ENCODE measurements at regions not wholly inside any gene's neighbourhood (a gene's known extent, or its start where the extent isn't known, plus 50 kb on each side); places are given as distances from the start of the nearest gene placed in this dataset.

DNA sequence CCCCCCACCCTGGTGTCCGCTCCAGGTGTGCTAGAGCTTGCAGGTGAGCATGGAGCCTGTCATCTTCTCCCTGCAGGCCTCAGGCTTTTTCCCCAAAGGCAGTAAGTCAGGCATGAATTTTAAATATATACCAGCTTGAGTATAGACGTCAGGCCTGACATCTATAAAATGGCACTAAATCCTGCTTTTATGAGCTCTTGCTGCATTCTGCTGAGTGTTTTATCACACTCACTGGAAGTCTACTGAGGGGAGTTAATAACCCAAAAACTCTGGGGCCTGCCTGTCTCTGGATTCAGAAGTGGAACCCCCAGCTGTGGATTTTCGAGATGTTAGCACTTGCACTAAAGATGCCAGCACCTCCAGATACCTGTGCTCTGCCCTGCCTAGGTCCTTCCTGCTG lies 133.4 kb upstream of the TOP1 start:
- CTCF ChIA-PET: no interaction called here
- Histone ChIP-seq H3K4me1 (ENCODE audit: insufficient read depth, low read length, poor library complexity, severe bottlenecking) (no peaks in the 10 kb centered on the region), H3K4me3 (ENCODE audit: low read depth, low read length, poor library complexity, severe bottlenecking) (no peak overlapping the region), H3K9me3 (ENCODE audit: low read depth, low read length, poor library complexity, severe bottlenecking) (no peaks in the 10 kb centered on the region), H3K36me3 (ENCODE audit: insufficient read depth, low read length, poor library complexity, severe bottlenecking) (no peaks in the 10 kb centered on the region), H3K27ac (ENCODE audit: low read depth, low read length, poor library complexity, severe bottlenecking) (no peak overlapping the region), H3K27me3 (replicated peaks; ENCODE audit: insufficient read depth, low read depth, low read length, poor library complexity) (peaks cover 14% of the 10 kb centered on the region)
- TF ChIP-seq EZH2 (IDR thresholded peaks at IDR 0.05; ENCODE audit: borderline replicate concordance, low read depth, low read length, poor library complexity, severe bottlenecking): no peak
- TF ChIP-seq, protein P1, sequence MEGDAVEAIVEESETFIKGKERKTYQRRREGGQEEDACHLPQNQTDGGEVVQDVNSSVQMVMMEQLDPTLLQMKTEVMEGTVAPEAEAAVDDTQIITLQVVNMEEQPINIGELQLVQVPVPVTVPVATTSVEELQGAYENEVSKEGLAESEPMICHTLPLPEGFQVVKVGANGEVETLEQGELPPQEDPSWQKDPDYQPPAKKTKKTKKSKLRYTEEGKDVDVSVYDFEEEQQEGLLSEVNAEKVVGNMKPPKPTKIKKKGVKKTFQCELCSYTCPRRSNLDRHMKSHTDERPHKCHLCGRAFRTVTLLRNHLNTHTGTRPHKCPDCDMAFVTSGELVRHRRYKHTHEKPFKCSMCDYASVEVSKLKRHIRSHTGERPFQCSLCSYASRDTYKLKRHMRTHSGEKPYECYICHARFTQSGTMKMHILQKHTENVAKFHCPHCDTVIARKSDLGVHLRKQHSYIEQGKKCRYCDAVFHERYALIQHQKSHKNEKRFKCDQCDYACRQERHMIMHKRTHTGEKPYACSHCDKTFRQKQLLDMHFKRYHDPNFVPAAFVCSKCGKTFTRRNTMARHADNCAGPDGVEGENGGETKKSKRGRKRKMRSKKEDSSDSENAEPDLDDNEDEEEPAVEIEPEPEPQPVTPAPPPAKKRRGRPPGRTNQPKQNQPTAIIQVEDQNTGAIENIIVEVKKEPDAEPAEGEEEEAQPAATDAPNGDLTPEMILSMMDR (conservative IDR thresholded peaks at IDR 0.05; ENCODE audit: low read depth, low read length): no peak
- DNase-seq (ENCODE audit: low spot score): no peak
- BruUV-seq (replicated peaks): no TSS peak
- intact Hi-C loops (cut with micrococcal nuclease; ENCODE audit: unreplicated experiment): no loop called here
- POLR2A ChIA-PET (ENCODE audit: low non-redundant PET): no interaction called here

DNA sequence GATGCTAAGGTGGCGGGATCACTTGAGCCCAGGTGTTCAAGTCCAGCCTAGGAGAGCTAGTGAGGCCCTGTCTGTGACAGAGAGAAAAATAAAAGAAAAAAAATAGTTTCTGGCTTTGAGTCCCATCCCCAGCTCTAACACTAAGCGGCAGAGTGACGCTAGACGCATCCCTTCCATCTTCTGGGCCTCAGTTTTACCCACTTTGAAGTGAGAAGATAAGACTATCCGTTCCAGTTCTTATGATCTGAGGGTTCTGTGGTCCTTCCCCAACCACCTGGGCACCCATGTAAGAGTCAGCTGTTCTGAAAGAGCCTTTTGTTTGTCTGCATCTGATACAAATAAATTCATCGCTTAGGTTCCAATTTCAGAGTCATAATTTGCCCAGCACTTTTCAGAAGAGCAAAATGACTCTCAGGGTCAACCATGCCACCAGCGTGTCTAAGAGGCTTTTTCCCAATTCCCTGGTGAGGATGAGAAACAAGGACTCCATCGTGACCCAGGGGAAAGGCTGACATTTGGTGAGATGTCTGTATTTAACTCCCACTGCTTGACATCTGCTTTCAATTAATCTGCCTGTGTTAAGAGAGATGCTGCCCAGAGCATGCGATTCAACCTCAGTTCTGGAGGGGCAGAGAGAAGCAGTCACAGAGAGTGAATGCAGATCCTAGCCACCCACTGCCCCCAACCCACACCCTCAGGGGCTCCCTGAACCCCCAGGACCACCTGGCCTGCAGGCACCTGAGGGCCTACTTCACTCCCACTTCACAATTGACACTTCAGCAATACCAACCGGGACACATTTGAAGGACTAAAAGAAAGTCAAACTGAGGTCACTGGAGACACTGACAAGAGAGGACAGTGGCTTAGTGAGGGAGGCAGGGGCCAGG lies 131.6 kb upstream of the TOP1 start:
- Histone ChIP-seq H3K4me1 (ENCODE audit: insufficient read depth, low read length, poor library complexity, severe bottlenecking) (no peaks in the 10 kb centered on the region), H3K27ac (ENCODE audit: low read depth, low read length, poor library complexity, severe bottlenecking) (no peak overlapping the region), H3K27me3 (replicated peaks; ENCODE audit: insufficient read depth, low read depth, low read length, poor library complexity) (peaks cover 3% of the 10 kb centered on the region), H3K36me3 (ENCODE audit: insufficient read depth, low read length, poor library complexity, severe bottlenecking) (no peaks in the 10 kb centered on the region), H3K4me3 (ENCODE audit: low read depth, low read length, poor library complexity, severe bottlenecking) (no peak overlapping the region), H3K9me3 (ENCODE audit: low read depth, low read length, poor library complexity, severe bottlenecking) (no peaks in the 10 kb centered on the region)
- TF ChIP-seq, protein P1 (conservative IDR thresholded peaks at IDR 0.05; ENCODE audit: low read depth, low read length): no peak
- no peak for TF ChIP-seq EZH2 (IDR thresholded peaks at IDR 0.05; ENCODE audit: borderline replicate concordance, low read depth, low read length, poor library complexity, severe bottlenecking)
- peak; percentile 56 for DNase-seq (ENCODE audit: low spot score)
- BruUV-seq (replicated peaks): no TSS peak
- CTCF ChIA-PET: no interaction called here
- intact Hi-C loops (cut with micrococcal nuclease; ENCODE audit: unreplicated experiment): no loop called here
- POLR2A ChIA-PET (ENCODE audit: low non-redundant PET): no interaction called here

DNA sequence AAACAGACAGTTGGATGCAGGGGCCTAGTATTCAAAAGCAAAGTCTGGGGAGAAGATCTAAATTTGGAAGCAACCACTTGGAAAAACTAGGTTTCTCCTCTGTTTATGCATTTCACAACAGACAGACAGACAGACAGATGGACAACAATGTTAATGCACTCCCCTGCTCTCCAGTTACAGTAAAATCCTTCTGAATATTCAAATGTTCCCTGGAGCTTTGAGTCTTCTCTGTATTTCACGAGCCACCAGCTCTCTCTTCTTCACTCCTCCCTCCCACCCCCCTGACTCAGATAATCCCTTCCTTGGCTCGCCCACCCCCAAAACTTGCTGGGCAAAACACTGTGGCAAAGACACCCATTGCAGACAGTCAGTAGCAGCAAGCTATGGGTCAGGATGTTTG lies 129.3 kb upstream of the TOP1 start:
- H3K9me3 ChIP-seq (ENCODE audit: low read depth, low read length, poor library complexity, severe bottlenecking): no peaks in the 10 kb centered on the region
- ChIA-PET CTCF (no interaction called here), POLR2A (ENCODE audit: low non-redundant PET) (no interaction called here)
- H3K4me1 ChIP-seq (ENCODE audit: insufficient read depth, low read length, poor library complexity, severe bottlenecking): no peaks in the 10 kb centered on the region
- intact Hi-C loops (cut with micrococcal nuclease; ENCODE audit: unreplicated experiment): no loop called here
- TF ChIP-seq EZH2 (IDR thresholded peaks at IDR 0.05; ENCODE audit: borderline replicate concordance, low read depth, low read length, poor library complexity, severe bottlenecking): no peak
- TF ChIP-seq, protein P1 (conservative IDR thresholded peaks at IDR 0.05; ENCODE audit: low read depth, low read length): no peak
- DNase-seq (ENCODE audit: low spot score): peak; percentile 9
- no peaks in the 10 kb centered on the region for H3K27me3 ChIP-seq (replicated peaks; ENCODE audit: insufficient read depth, low read depth, low read length, poor library complexity)
- no peaks in the 10 kb centered on the region for H3K36me3 ChIP-seq (ENCODE audit: insufficient read depth, low read length, poor library complexity, severe bottlenecking)
- no TSS peak for BruUV-seq (replicated peaks)
- no peak overlapping the region for H3K4me3 ChIP-seq (ENCODE audit: low read depth, low read length, poor library complexity, severe bottlenecking)
- H3K27ac ChIP-seq (ENCODE audit: low read depth, low read length, poor library complexity, severe bottlenecking): no peak overlapping the region

Measured in A673 (cell line).